Activated CD8-positive, alpha-beta T cell treated with anti-CD3 and anti-CD28 coated beads for 36 hours (primary cell): ENCODE measurements at regions not wholly inside any gene's neighbourhood (a gene's known extent, or its start where the extent isn't known, plus 50 kb on each side); places are given as distances from the start of the nearest gene placed in this dataset.
"Not testable (repeated sequence)": the region's sequence is repeated elsewhere in the genome, so short reads cannot be mapped to it uniquely, and the experiment has no call there.

Source experiments
- ATAC-seq: fragments of 200-7000 bp; cut with Tn5 transposase; one replicate; pipeline ENCODE4 v1.10.0; 2021; ENCODE audit warnings: mild to moderate bottlenecking, moderate library complexity
- CTCF ChIA-PET: fragments of 350-600 bp; sonication (Branson Sonifier 250); formaldehyde crosslinking; loops from one replicate; lab custom pipeline; 2021; ENCODE audit warnings: antibody characterized with exemption; lab: Charles Lee
- POLR2A ChIA-PET: fragments of 350-600 bp; sonication (Branson Sonifier 250); formaldehyde crosslinking; loops from one replicate; lab custom pipeline; 2021; ENCODE audit warnings: antibody characterized with exemption; lab: Charles Lee
- DNase-seq: peaks from one replicate; pipeline ENCODE4 v3.0.0-alpha.2; 2020
- H3K27ac Mint-ChIP-seq: one replicate; pipeline ENCODE4 v1.8.0; 2021; ENCODE audit warnings: mild to moderate bottlenecking, mixed read lengths
- H3K27me3 Mint-ChIP-seq: one replicate; pipeline ENCODE4 v1.8.0; 2021; ENCODE audit warnings: mixed read lengths
- H3K36me3 Mint-ChIP-seq: one replicate; pipeline ENCODE4 v1.8.0; 2021; ENCODE audit warnings: low read depth, mixed read lengths
- H3K4me1 Mint-ChIP-seq: one replicate; pipeline ENCODE4 v1.8.0; 2021; ENCODE audit warnings: low read depth, mixed read lengths
- H3K4me3 Mint-ChIP-seq: one replicate; pipeline ENCODE4 v1.8.0; 2021; ENCODE audit warnings: mild to moderate bottlenecking, moderate library complexity, mixed read lengths
- H3K9me3 Mint-ChIP-seq: one replicate; pipeline ENCODE4 v1.8.0; 2021; ENCODE audit warnings: mixed read lengths
- intact Hi-C: fragments of 100-400 bp; cut with micrococcal nuclease; formaldehyde crosslinking; loops from one replicate; pipeline ENCODE4 v1.10.0; 2022
- TF ChIP-seq, protein P1 (sequence below): fragments of 200-600 bp; IDR thresholded peaks from one replicate; pipeline ENCODE4 v1.8.0; 2022; ENCODE audit warnings: antibody characterized with exemption, mild to moderate bottlenecking

DNA sequence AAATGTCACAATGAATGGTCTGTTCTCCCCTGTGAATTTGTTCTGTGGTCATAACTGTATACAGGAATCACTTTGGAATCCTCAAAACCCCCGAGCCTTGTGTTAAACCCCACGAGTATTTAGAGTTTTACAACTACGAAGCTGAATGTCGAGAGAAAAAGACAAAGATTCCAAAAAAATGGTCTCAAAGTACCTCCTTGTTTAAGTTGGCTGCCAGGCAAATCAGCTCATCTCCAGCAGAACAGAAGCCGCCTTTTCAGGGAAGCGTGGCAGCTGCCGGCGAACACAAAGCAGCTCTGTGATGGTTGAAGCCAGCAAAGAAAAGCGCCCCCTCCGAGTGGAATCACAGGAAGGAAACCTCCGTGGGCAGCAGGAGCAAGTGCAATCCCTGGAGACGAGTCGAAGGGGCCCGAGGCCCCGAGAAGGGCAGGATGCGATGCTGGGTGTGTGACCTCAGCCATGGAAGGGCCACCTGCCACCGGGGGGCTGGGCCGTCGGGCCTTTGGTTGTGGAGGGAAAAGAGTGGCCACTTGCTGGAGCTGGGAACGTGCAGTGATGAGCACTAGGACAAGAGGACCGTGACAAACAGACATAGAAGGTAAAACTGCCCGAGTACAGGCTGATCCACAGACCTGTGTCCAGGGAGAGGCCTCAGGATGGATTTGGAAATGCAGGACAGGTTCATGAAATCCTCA is 706.4 kb downstream of the SEMA5A start:
- H3K4me3 Mint-ChIP-seq = no peak overlapping the region
- DNase-seq = no peak
- H3K27me3 Mint-ChIP-seq = no peaks in the 10 kb centered on the region
- TF ChIP-seq, protein P1, sequence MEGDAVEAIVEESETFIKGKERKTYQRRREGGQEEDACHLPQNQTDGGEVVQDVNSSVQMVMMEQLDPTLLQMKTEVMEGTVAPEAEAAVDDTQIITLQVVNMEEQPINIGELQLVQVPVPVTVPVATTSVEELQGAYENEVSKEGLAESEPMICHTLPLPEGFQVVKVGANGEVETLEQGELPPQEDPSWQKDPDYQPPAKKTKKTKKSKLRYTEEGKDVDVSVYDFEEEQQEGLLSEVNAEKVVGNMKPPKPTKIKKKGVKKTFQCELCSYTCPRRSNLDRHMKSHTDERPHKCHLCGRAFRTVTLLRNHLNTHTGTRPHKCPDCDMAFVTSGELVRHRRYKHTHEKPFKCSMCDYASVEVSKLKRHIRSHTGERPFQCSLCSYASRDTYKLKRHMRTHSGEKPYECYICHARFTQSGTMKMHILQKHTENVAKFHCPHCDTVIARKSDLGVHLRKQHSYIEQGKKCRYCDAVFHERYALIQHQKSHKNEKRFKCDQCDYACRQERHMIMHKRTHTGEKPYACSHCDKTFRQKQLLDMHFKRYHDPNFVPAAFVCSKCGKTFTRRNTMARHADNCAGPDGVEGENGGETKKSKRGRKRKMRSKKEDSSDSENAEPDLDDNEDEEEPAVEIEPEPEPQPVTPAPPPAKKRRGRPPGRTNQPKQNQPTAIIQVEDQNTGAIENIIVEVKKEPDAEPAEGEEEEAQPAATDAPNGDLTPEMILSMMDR = no peak
- intact Hi-C loops = no loop called here
- POLR2A ChIA-PET = no interaction called here
- H3K27ac Mint-ChIP-seq = no peak overlapping the region
- H3K4me1 Mint-ChIP-seq = no peaks in the 10 kb centered on the region
- CTCF ChIA-PET = no interaction called here
- H3K36me3 Mint-ChIP-seq = no peaks in the 10 kb centered on the region
- H3K9me3 Mint-ChIP-seq = peaks cover 6% of the 10 kb centered on the region
- no peak for ATAC-seq

DNA sequence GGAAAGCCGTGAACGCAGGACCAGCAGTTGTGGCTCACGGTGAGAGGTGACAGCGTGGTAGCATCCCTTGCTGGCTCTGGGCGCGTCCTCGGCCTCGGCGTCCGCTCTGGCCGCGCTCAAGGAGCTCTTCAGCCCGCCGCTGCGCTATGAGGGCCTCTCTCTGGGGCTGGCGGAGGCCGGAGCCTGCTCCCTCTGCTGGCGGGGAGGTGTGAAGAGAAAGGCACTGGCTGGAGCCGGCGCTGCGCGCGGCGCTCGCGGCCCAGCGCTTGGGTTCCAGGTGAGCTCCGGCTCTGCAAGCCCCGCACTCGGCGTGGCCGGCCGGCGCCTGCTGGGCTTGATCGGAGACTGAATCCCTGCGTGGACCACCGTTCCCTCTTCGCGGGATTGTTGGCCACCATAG is 705.6 kb downstream of the SEMA5A start:
- Mint-ChIP-seq H3K4me3 (no peak overlapping the region), H3K36me3 (no peaks in the 10 kb centered on the region), H3K27ac (no peak overlapping the region), H3K27me3 (no peaks in the 10 kb centered on the region), H3K4me1 (no peaks in the 10 kb centered on the region), H3K9me3 (peaks cover 6% of the 10 kb centered on the region)
- ATAC-seq (no peak), DNase-seq (no peak)
- TF ChIP-seq, protein P1 = no peak
- CTCF ChIA-PET = no interaction called here
- POLR2A ChIA-PET = no interaction called here
- intact Hi-C loops = no loop called here

DNA sequence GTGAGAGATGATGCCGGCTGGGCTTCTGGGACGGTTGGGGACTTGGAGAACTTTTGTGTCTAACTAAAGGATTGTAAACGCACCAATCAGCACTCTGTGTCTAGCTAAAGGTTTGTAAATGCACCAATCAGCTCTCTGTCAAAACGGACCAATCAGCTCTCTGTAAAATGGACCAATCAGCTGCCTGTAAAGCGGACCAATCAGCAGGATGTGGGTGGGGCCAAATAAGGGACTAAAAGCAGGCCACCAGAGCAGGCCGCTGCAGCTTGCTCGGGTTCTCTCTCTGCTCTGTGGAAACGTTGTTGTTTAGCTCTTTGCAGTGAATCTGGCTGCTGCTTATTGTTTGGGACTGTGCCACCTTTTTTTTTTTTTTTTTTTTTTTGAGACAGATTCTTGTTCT is 705.1 kb downstream of the SEMA5A start:
- H3K4me3 Mint-ChIP-seq, H3K36me3 Mint-ChIP-seq, ATAC-seq, H3K27me3 Mint-ChIP-seq, DNase-seq, H3K9me3 Mint-ChIP-seq, H3K4me1 Mint-ChIP-seq, H3K27ac Mint-ChIP-seq, POLR2A ChIA-PET, CTCF ChIA-PET, intact Hi-C loops: not testable (repeated sequence)

DNA sequence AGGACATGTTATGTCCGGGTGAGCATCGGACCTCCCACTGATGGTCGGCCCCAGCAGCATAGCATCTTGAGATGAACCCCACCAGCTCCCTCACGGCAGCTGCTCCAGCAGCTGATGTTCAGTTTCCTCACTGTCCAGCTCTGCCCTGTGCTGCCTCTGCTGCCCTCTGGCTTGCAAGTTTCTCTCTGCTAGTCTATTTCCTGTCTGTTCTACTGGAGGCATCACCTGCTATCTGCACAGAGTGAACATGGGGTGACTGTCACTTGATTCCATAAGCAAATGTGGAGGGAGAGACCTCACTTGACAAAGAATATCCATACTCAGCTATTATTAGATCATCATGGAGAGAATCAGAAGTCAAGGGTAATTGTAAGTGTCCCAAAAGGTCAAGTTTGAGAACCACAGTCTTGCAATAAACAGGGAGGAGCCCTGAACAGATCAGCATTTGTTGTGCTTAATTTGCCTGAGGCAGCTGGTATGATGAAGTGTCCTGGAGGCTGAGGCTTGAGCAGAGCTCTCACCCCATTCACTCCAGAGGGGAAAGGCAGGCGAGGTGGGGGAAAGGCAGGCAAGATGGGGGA is 702.8 kb downstream of the SEMA5A start:
- Mint-ChIP-seq H3K9me3 (peaks cover 6% of the 10 kb centered on the region), H3K4me1 (no peaks in the 10 kb centered on the region), H3K27ac (no peak overlapping the region), H3K4me3 (no peak overlapping the region), H3K36me3 (no peaks in the 10 kb centered on the region), H3K27me3 (no peaks in the 10 kb centered on the region)
- ChIA-PET CTCF (interaction anchor here (1.7 kb wide), 1 partner anchor 65 kb away, joined by 7 read pairs; no protein-coding TSS in a partner anchor), POLR2A (no interaction called here)
- DNase-seq = no peak
- intact Hi-C loops = no loop called here
- TF ChIP-seq, protein P1 = no peak
- no peak for ATAC-seq

DNA sequence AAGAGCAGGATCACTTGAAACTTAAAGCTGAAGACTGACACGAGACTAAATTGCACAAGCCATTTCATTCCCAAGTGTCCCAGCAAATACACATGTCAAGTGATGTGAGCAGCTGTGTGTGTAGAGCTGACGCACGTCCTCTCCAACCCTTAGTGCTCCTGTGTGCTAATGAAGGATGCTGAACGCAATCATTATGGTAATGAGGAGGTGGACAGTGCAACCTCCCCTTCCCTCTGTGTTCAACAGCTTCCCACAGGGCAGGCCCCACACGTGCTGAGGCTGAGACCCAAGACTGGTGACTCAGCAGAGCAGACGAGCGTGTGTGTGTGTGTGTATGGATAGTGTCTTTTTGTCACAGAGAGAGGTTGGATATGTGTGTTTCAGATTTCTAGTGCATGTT is 702.1 kb downstream of the SEMA5A start:
- intact Hi-C loops = no loop called here
- Mint-ChIP-seq H3K27ac (no peak overlapping the region), H3K4me3 (no peak overlapping the region), H3K36me3 (no peaks in the 10 kb centered on the region), H3K9me3 (peaks cover 6% of the 10 kb centered on the region), H3K27me3 (no peaks in the 10 kb centered on the region), H3K4me1 (no peaks in the 10 kb centered on the region)
- ChIA-PET POLR2A (no interaction called here), CTCF (interaction anchor here (1.7 kb wide), 1 partner anchor 65 kb away, joined by 7 read pairs; no protein-coding TSS in a partner anchor)
- ATAC-seq (no peak), DNase-seq (no peak)
- TF ChIP-seq, protein P1 = no peak
